Stimulated activated CD4-positive, alpha-beta T cell treated with anti-CD3 and anti-CD28 coated beads, Interleukin-2, amount 100 ng/mL, for 4 hours (primary cell): ENCODE measurements at regions not wholly inside any gene's neighbourhood (a gene's known extent, or its start where the extent isn't known, plus 50 kb on each side); places are given as distances from the start of the nearest gene placed in this dataset.

Experiments used
- DNase-seq: peaks from one replicate; pipeline ENCODE4 v3.0.0-alpha.2; 2020; ENCODE audit warnings: low read depth

- no peak for DNase-seq
Measured at GRCh38 chr5:153006681-153007080, 483.8 kb upstream of the GRIA1 start.

- no peak for DNase-seq
Measured at GRCh38 chr5:153014194-153014593, 476.3 kb upstream of the GRIA1 start.

- DNase-seq, result no peak
Measured at GRCh38 chr5:153018121-153018520, 472.3 kb upstream of the GRIA1 start.

- no peak for DNase-seq
Measured at GRCh38 chr5:153030755-153031725, 459.4 kb upstream of the GRIA1 start.

GRCh38 chr5:153039501-153039900, 451.0 kb upstream of the GRIA1 start:
- no peak for DNase-seq

- no peak for DNase-seq
Measured at GRCh38 chr5:153043886-153044285, 446.6 kb upstream of the GRIA1 start.

- DNase-seq, result no peak
Measured at GRCh38 chr5:153050496-153051179, 439.8 kb upstream of the GRIA1 start.

GRCh38 chr5:153066281-153066680, 424.2 kb upstream of the GRIA1 start:
- no peak for DNase-seq

GRCh38 chr5:153067869-153068268, 422.6 kb upstream of the GRIA1 start:
- DNase-seq, result no peak

GRCh38 chr5:153079396-153079795, 411.1 kb upstream of the GRIA1 start:
- no peak for DNase-seq

GRCh38 chr5:153080940-153081339, 409.5 kb upstream of the GRIA1 start:
- no peak for DNase-seq

- DNase-seq, result no peak
Measured at GRCh38 chr5:153081385-153081784, 409.1 kb upstream of the GRIA1 start.

- no peak for DNase-seq
Measured at GRCh38 chr5:153084511-153084910, 406.0 kb upstream of the GRIA1 start.

- DNase-seq, result no peak
Measured at GRCh38 chr5:153086486-153086885, 404.0 kb upstream of the GRIA1 start.

- DNase-seq, result no peak
Measured at GRCh38 chr5:153088538-153088937, 401.9 kb upstream of the GRIA1 start.

GRCh38 chr5:153094333-153094732, 396.1 kb upstream of the GRIA1 start:
- DNase-seq, result no peak

GRCh38 chr5:153096381-153096780, 394.1 kb upstream of the GRIA1 start:
- no peak for DNase-seq

- DNase-seq, result no peak
Measured at GRCh38 chr5:153099328-153099727, 391.1 kb upstream of the GRIA1 start.

GRCh38 chr5:153101235-153102180, 389.0 kb upstream of the GRIA1 start:
- DNase-seq, result no peak

GRCh38 chr5:153116916-153117315, 373.6 kb upstream of the GRIA1 start:
- no peak for DNase-seq

GRCh38 chr5:153118018-153118417, 372.5 kb upstream of the GRIA1 start:
- DNase-seq, result no peak

- no peak for DNase-seq
Measured at GRCh38 chr5:153122403-153122802, 368.1 kb upstream of the GRIA1 start.
